ENCODE measurements at regions not wholly inside any gene's neighbourhood (a gene's known extent, or its start where the extent isn't known, plus 50 kb on each side); places are given as distances from the start of the nearest gene placed in this dataset.

- DNase-seq (ENCODE audit: low read depth in 2 of 2), result no peak
Observed at GRCh38 chr10:29151005-29151404, 137.9 kb upstream of the LYZL1 start.

- DNase-seq (ENCODE audit: low read depth in 2 of 2), result no peak
Observed at GRCh38 chr10:29157321-29157720, 131.5 kb upstream of the LYZL1 start.

GRCh38 chr10:29158066-29158465, 130.8 kb upstream of the LYZL1 start:
- no peak for DNase-seq (ENCODE audit: low read depth in 2 of 2)

GRCh38 chr10:29160150-29160617, 128.7 kb upstream of the LYZL1 start:
- no peak for DNase-seq (ENCODE audit: low read depth in 2 of 2)

GRCh38 chr10:29163746-29164145, 125.1 kb upstream of the LYZL1 start:
- DNase-seq (ENCODE audit: low read depth in 2 of 2), result no peak

- no peak for DNase-seq (ENCODE audit: low read depth in 2 of 2)
Observed at GRCh38 chr10:29166713-29167112, 122.2 kb upstream of the LYZL1 start.

GRCh38 chr10:29169021-29169420, 119.8 kb upstream of the LYZL1 start:
- no peak for DNase-seq (ENCODE audit: low read depth in 2 of 2)

- no peak for DNase-seq (ENCODE audit: low read depth in 2 of 2)
Observed at GRCh38 chr10:29171717-29172116, 117.2 kb upstream of the LYZL1 start.

GRCh38 chr10:29174389-29174788, 114.5 kb upstream of the LYZL1 start:
- DNase-seq (ENCODE audit: low read depth in 2 of 2), result no peak

GRCh38 chr10:29176845-29177832, 111.7 kb upstream of the LYZL1 start:
- no peak for DNase-seq (ENCODE audit: low read depth in 2 of 2)

GRCh38 chr10:29181936-29182335, 106.9 kb upstream of the LYZL1 start:
- no peak for DNase-seq (ENCODE audit: low read depth in 2 of 2)

- DNase-seq (ENCODE audit: low read depth in 2 of 2), result no peak
Observed at GRCh38 chr10:29183301-29183945, 105.4 kb upstream of the LYZL1 start.

GRCh38 chr10:29184205-29185000, 104.5 kb upstream of the LYZL1 start:
- no peak for DNase-seq (ENCODE audit: low read depth in 2 of 2)

- DNase-seq (ENCODE audit: low read depth in 2 of 2), result no peak
Observed at GRCh38 chr10:29185050-29185449, 103.8 kb upstream of the LYZL1 start.

GRCh38 chr10:29186221-29186620, 102.6 kb upstream of the LYZL1 start:
- no peak for DNase-seq (ENCODE audit: low read depth in 2 of 2)

- no peak for DNase-seq (ENCODE audit: low read depth in 2 of 2)
Observed at GRCh38 chr10:29189256-29189655, 99.6 kb upstream of the LYZL1 start.

- no peak for DNase-seq (ENCODE audit: low read depth in 2 of 2)
Observed at GRCh38 chr10:29191674-29192073, 97.2 kb upstream of the LYZL1 start.

- DNase-seq (ENCODE audit: low read depth in 2 of 2), result no peak
Observed at GRCh38 chr10:29199339-29199738, 89.5 kb upstream of the LYZL1 start.

- no peak for DNase-seq (ENCODE audit: low read depth in 2 of 2)
Observed at GRCh38 chr10:29199941-29200679, 88.8 kb upstream of the LYZL1 start.

GRCh38 chr10:29202386-29202940, 86.4 kb upstream of the LYZL1 start:
- DNase-seq (ENCODE audit: low read depth in 2 of 2), result no peak

- DNase-seq (ENCODE audit: low read depth in 2 of 2), result no peak
Observed at GRCh38 chr10:29203432-29203831, 85.4 kb upstream of the LYZL1 start.

Data from stimulated activated CD4-positive, alpha-beta T cell treated with anti-CD3 and anti-CD28 coated beads, Interleukin-15, amount 100 ng/mL, for 48 hours (primary cell).